Activated CD8-positive, alpha-beta T cell treated with anti-CD3 and anti-CD28 coated beads for 36 hours (primary cell): ENCODE measurements at regions not wholly inside any gene's neighbourhood (a gene's known extent, or its start where the extent isn't known, plus 50 kb on each side); places are given as distances from the start of the nearest gene placed in this dataset.

ENCODE experiments used
- ATAC-seq: fragments of 200-7000 bp; cut with Tn5 transposase; one replicate; pipeline ENCODE4 v1.10.0; 2021; ENCODE audit warnings: mild to moderate bottlenecking, moderate library complexity
- CTCF ChIA-PET: fragments of 350-600 bp; sonication (Branson Sonifier 250); formaldehyde crosslinking; loops from one replicate; lab custom pipeline; 2021; ENCODE audit warnings: antibody characterized with exemption; lab: Charles Lee
- POLR2A ChIA-PET: fragments of 350-600 bp; sonication (Branson Sonifier 250); formaldehyde crosslinking; loops from one replicate; lab custom pipeline; 2021; ENCODE audit warnings: antibody characterized with exemption; lab: Charles Lee
- DNase-seq: peaks from one replicate; pipeline ENCODE4 v3.0.0-alpha.2; 2020
- H3K27ac Mint-ChIP-seq: one replicate; pipeline ENCODE4 v1.8.0; 2021; ENCODE audit warnings: mild to moderate bottlenecking, mixed read lengths
- H3K27me3 Mint-ChIP-seq: one replicate; pipeline ENCODE4 v1.8.0; 2021; ENCODE audit warnings: mixed read lengths
- H3K36me3 Mint-ChIP-seq: one replicate; pipeline ENCODE4 v1.8.0; 2021; ENCODE audit warnings: low read depth, mixed read lengths
- H3K4me1 Mint-ChIP-seq: one replicate; pipeline ENCODE4 v1.8.0; 2021; ENCODE audit warnings: low read depth, mixed read lengths
- H3K4me3 Mint-ChIP-seq: one replicate; pipeline ENCODE4 v1.8.0; 2021; ENCODE audit warnings: mild to moderate bottlenecking, moderate library complexity, mixed read lengths
- H3K9me3 Mint-ChIP-seq: one replicate; pipeline ENCODE4 v1.8.0; 2021; ENCODE audit warnings: mixed read lengths
- CTCF ChIP-seq: fragments of 200-600 bp; IDR thresholded peaks from one replicate; pipeline ENCODE4 v1.8.0; 2022; ENCODE audit warnings: antibody characterized with exemption, mild to moderate bottlenecking
- intact Hi-C: fragments of 100-400 bp; cut with micrococcal nuclease; formaldehyde crosslinking; loops from one replicate; pipeline ENCODE4 v1.10.0; 2022

DNA sequence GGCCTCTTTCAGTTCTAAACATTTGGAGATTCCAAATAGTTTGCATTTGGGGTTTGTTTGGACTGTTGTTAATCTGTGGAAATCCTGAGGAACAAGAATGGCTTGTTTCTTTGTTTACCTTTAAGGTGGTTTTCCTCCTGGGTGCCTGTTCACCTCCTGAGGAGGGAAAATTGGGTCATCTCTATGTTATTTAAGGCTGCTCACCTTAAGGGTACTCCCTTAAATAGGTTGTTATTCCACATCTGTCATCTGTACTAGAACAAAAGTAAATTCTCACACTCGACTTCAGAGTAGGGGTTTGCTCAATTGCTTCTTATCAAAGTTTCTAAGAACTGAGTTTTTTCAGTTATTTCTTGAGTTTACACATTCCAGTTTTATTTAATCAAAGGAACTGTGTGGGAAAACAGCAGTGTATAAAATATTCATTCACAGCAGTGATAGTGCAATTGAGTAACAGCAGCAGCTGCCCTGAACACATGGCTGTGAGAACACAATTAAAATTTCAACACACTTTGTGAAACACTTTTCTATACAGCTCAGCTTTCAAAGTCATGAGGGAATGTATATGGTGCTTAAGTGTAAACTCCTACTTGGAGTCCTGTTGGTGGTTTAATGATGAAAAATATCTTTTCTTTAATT is 238.5 kb upstream of the PGRMC2 start:
- TF ChIP-seq CTCF, result no peak

GRCh38 chr4:128525387-128525786 is 237.8 kb upstream of the PGRMC2 start:
- intact Hi-C loops, result no loop called here
- ChIA-PET CTCF (no interaction called here), POLR2A (no interaction called here)
- DNase-seq, result no peak
- H3K4me1 Mint-ChIP-seq, result peaks cover 3% of the 10 kb centered on the region
- H3K36me3 Mint-ChIP-seq, result no peaks in the 10 kb centered on the region
- no peak for TF ChIP-seq CTCF
- H3K4me3 Mint-ChIP-seq, result no peak overlapping the region
- H3K9me3 Mint-ChIP-seq, result no peaks in the 10 kb centered on the region
- no peak for ATAC-seq
- H3K27ac Mint-ChIP-seq, result no peak overlapping the region
- peaks cover 7% of the 10 kb centered on the region for H3K27me3 Mint-ChIP-seq

More for the DNA sequence above, 238.5 kb upstream of the PGRMC2 start:
- intact Hi-C loops, result no loop called here
- no peak overlapping the region for H3K27ac Mint-ChIP-seq
- ChIA-PET CTCF (no interaction called here), POLR2A (no interaction called here)
- no peak for ATAC-seq
- peaks cover 3% of the 10 kb centered on the region for H3K4me1 Mint-ChIP-seq
- no peak overlapping the region for H3K4me3 Mint-ChIP-seq
- no peaks in the 10 kb centered on the region for H3K36me3 Mint-ChIP-seq
- no peak for DNase-seq
- H3K9me3 Mint-ChIP-seq, result no peaks in the 10 kb centered on the region
- H3K27me3 Mint-ChIP-seq, result peaks cover 8% of the 10 kb centered on the region

DNA sequence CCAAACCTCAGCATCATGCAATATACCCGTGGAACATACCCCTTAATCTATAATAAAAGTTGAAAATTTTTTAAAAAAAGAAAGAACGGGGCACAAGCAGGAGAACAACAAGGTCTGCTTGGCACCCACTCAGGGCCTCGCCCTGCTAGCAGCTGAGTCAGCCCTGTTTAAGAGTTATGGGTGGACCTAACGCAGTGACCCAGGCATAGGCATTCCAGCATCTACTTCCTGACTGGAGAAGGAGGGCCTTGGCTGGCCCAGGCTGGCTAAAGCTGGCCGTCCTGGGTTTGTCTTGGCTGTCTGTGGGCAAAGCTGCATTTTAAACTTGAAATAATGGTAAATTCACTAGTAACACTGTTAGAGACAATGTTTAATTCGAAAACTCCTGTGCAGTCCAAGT is 236.7 kb upstream of the PGRMC2 start:
- DNase-seq (no peak), ATAC-seq (no peak)
- peaks cover 3% of the 10 kb centered on the region for H3K4me1 Mint-ChIP-seq
- H3K27ac Mint-ChIP-seq, result no peak overlapping the region
- no peaks in the 10 kb centered on the region for H3K36me3 Mint-ChIP-seq
- intact Hi-C loops, result no loop called here
- TF ChIP-seq CTCF, result no peak
- no peak overlapping the region for H3K4me3 Mint-ChIP-seq
- H3K9me3 Mint-ChIP-seq, result no peaks in the 10 kb centered on the region
- ChIA-PET CTCF (no interaction called here), POLR2A (no interaction called here)
- H3K27me3 Mint-ChIP-seq, result peaks cover 7% of the 10 kb centered on the region

DNA sequence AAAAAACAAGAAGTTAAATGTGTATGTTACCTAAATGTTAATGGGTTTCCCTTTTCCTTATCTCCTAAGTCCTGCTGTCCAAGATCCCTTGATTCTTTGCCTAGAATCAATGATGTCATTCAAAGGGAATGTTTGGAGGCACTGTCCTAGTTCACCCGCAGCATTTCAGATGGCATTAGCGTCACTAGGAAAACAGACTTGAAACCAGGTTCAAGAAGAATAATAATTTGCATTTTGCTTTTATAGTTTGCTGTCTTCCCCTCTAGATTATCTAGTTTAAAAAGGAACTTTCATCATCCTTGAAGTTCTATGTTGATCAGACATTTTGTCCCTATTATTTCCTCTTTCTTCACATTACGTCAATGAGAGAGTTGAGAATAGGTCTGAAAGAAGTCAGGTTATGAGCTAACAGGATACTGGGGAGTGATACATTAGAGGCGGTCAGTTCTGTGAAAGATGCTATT is 234.1 kb upstream of the PGRMC2 start:
- POLR2A ChIA-PET, result no interaction called here
- TF ChIP-seq CTCF, result no peak
- DNase-seq (no peak), ATAC-seq (no peak)
- CTCF ChIA-PET, result no interaction called here
- Mint-ChIP-seq H3K9me3 (no peaks in the 10 kb centered on the region), H3K27ac (no peak overlapping the region), H3K27me3 (peaks cover 5% of the 10 kb centered on the region), H3K4me1 (peaks cover 13% of the 10 kb centered on the region), H3K4me3 (no peak overlapping the region), H3K36me3 (no peaks in the 10 kb centered on the region)
- intact Hi-C loops, result no loop called here

GRCh38 chr4:128521156-128521555 is 233.5 kb upstream of the PGRMC2 start:
- ATAC-seq (no peak), DNase-seq (no peak)
- CTCF ChIA-PET, result no interaction called here
- peaks cover 13% of the 10 kb centered on the region for H3K4me1 Mint-ChIP-seq
- POLR2A ChIA-PET, result no interaction called here
- no peaks in the 10 kb centered on the region for H3K36me3 Mint-ChIP-seq
- no peak overlapping the region for H3K4me3 Mint-ChIP-seq
- intact Hi-C loops, result no loop called here
- no peak overlapping the region for H3K27ac Mint-ChIP-seq
- no peak for TF ChIP-seq CTCF
- peaks cover 5% of the 10 kb centered on the region for H3K27me3 Mint-ChIP-seq
- no peaks in the 10 kb centered on the region for H3K9me3 Mint-ChIP-seq
